ENCODE measurements at regions not wholly inside any gene's neighbourhood (a gene's known extent, or its start where the extent isn't known, plus 50 kb on each side); places are given as distances from the start of the nearest gene placed in this dataset.

GRCh38 chr2:16136461-16137035, 196.2 kb downstream of the MYCN start:
- DNase-seq (ENCODE audit: low spot score): no peak

GRCh38 chr2:16135913-16136310, 195.6 kb downstream of the MYCN start:
- DNase-seq (ENCODE audit: low spot score): no peak

- DNase-seq (ENCODE audit: low spot score): peak; percentile 22
Measured at GRCh38 chr2:16135196-16135912, 195.0 kb downstream of the MYCN start.

GRCh38 chr2:16134436-16135165, 194.3 kb downstream of the MYCN start:
- DNase-seq (ENCODE audit: low spot score): peak; percentile 26

- DNase-seq (ENCODE audit: low spot score): peak; percentile 38
Measured at GRCh38 chr2:16130906-16131400, 190.6 kb downstream of the MYCN start.

GRCh38 chr2:16130541-16130880, 190.2 kb downstream of the MYCN start:
- DNase-seq (ENCODE audit: low spot score): peak; percentile 21

GRCh38 chr2:16129716-16130540, 189.6 kb downstream of the MYCN start:
- DNase-seq (ENCODE audit: low spot score): peak; percentile 5

- peak; percentile 8 for DNase-seq (ENCODE audit: low spot score)
Measured at GRCh38 chr2:16128746-16129610, 188.6 kb downstream of the MYCN start.

- DNase-seq (ENCODE audit: low spot score): peak; percentile 32
Measured at GRCh38 chr2:16127958-16128357, 187.6 kb downstream of the MYCN start.

- DNase-seq (ENCODE audit: low spot score): peak; percentile 35
Measured at GRCh38 chr2:16127276-16127940, 187.1 kb downstream of the MYCN start.

- DNase-seq (ENCODE audit: low spot score): peak; percentile 7
Measured at GRCh38 chr2:16126517-16127275, 186.3 kb downstream of the MYCN start.

- DNase-seq (ENCODE audit: low spot score): peak; percentile 40
Measured at GRCh38 chr2:16125614-16126516, 185.5 kb downstream of the MYCN start.

GRCh38 chr2:16124881-16125613, 184.7 kb downstream of the MYCN start:
- DNase-seq (ENCODE audit: low spot score): peak; percentile 34

- peak; percentile 12 for DNase-seq (ENCODE audit: low spot score)
Measured at GRCh38 chr2:16123856-16124780, 183.8 kb downstream of the MYCN start.

GRCh38 chr2:16123421-16123820, 183.1 kb downstream of the MYCN start:
- DNase-seq (ENCODE audit: low spot score): peak; percentile 36

GRCh38 chr2:16122556-16122955, 182.2 kb downstream of the MYCN start:
- peak; percentile 7 for DNase-seq (ENCODE audit: low spot score)

- DNase-seq (ENCODE audit: low spot score): no peak
Measured at GRCh38 chr2:16121986-16122390, 181.6 kb downstream of the MYCN start.

Data from ecto neural progenitor cell (in vitro differentiated cells).